HG03469 (cell line): ENCODE measurements at regions not wholly inside any gene's neighbourhood (a gene's known extent, or its start where the extent isn't known, plus 50 kb on each side); places are given as distances from the start of the nearest gene placed in this dataset.
"Not testable (repeated sequence)": the region's sequence is repeated elsewhere in the genome, so short reads cannot be mapped to it uniquely, and the experiment has no call there.

Experiments used
- ATAC-seq: cut with Tn5 transposase; IDR thresholded peaks from one replicate; pipeline ENCODE4 v1.9.1; 2021; ENCODE audit warnings: mild to moderate bottlenecking, moderate library complexity, moderate number of reproducible peaks; ENCODE audit not compliant: unreplicated experiment

GRCh38 chr11:23903044-23903704, 593.7 kb upstream of the LUZP2 start:
- ATAC-seq: no peak

GRCh38 chr11:23919455-23919854, 577.4 kb upstream of the LUZP2 start:
- ATAC-seq: no peak

- ATAC-seq: no peak
Observed at GRCh38 chr11:23923357-23923756, 573.5 kb upstream of the LUZP2 start.

- ATAC-seq: no peak
Observed at GRCh38 chr11:23924226-23924625, 572.6 kb upstream of the LUZP2 start.

GRCh38 chr11:23931443-23931842, 565.4 kb upstream of the LUZP2 start:
- no peak for ATAC-seq

GRCh38 chr11:23932485-23932898, 564.4 kb upstream of the LUZP2 start:
- no peak for ATAC-seq

- no peak for ATAC-seq
Observed at GRCh38 chr11:23933721-23934120, 563.1 kb upstream of the LUZP2 start.

GRCh38 chr11:23934671-23935270, 562.1 kb upstream of the LUZP2 start:
- ATAC-seq: not testable (repeated sequence)

- not testable (repeated sequence) for ATAC-seq
Observed at GRCh38 chr11:23942117-23942815, 554.6 kb upstream of the LUZP2 start.

GRCh38 chr11:23944923-23945322, 551.9 kb upstream of the LUZP2 start:
- no peak for ATAC-seq

GRCh38 chr11:23947883-23948282, 549.0 kb upstream of the LUZP2 start:
- ATAC-seq: no peak

GRCh38 chr11:23948851-23949250, 548.0 kb upstream of the LUZP2 start:
- ATAC-seq: no peak

- ATAC-seq: no peak
Observed at GRCh38 chr11:23953951-23954710, 542.7 kb upstream of the LUZP2 start.

GRCh38 chr11:23954730-23955129, 542.1 kb upstream of the LUZP2 start:
- ATAC-seq: no peak

GRCh38 chr11:23956586-23956985, 540.3 kb upstream of the LUZP2 start:
- ATAC-seq: no peak

- no peak for ATAC-seq
Observed at GRCh38 chr11:23957314-23957713, 539.5 kb upstream of the LUZP2 start.

- no peak for ATAC-seq
Observed at GRCh38 chr11:23959462-23959861, 537.4 kb upstream of the LUZP2 start.

GRCh38 chr11:23961503-23962338, 535.1 kb upstream of the LUZP2 start:
- ATAC-seq: no peak

GRCh38 chr11:23973244-23973643, 523.6 kb upstream of the LUZP2 start:
- no peak for ATAC-seq

- ATAC-seq: no peak
Observed at GRCh38 chr11:23974051-23974450, 522.8 kb upstream of the LUZP2 start.

GRCh38 chr11:23974601-23975000, 522.3 kb upstream of the LUZP2 start:
- no peak for ATAC-seq
